Right kidney (tissue), 1 donor: ENCODE measurements at regions not wholly inside any gene's neighbourhood (a gene's known extent, or its start where the extent isn't known, plus 50 kb on each side); places are given as distances from the start of the nearest gene placed in this dataset.
"Not testable (repeated sequence)": the region's sequence is repeated elsewhere in the genome, so short reads cannot be mapped to it uniquely, and the experiment has no call there.

Experiments
- DNase-seq: peaks from one replicate; pipeline ENCODE4 v3.0.0-alpha.2; 2016

- no peak for DNase-seq
These were observed 739.8 kb upstream of the AUTS2 start for GRCh38 chr7:68858497-68858896.

- DNase-seq = no peak
These were observed 737.1 kb upstream of the AUTS2 start for GRCh38 chr7:68861171-68861570.

GRCh38 chr7:68862261-68862660 is 736.0 kb upstream of the AUTS2 start:
- DNase-seq = no peak

- no peak for DNase-seq
These were observed 735.5 kb upstream of the AUTS2 start for GRCh38 chr7:68862736-68863135.

GRCh38 chr7:68865351-68866199 is 732.7 kb upstream of the AUTS2 start:
- DNase-seq = no peak

GRCh38 chr7:68866200-68866570 is 732.1 kb upstream of the AUTS2 start:
- DNase-seq = no peak

- not testable (repeated sequence) for DNase-seq
These were observed 731.6 kb upstream of the AUTS2 start for GRCh38 chr7:68866721-68867120.

- DNase-seq = no peak
These were observed 729.3 kb upstream of the AUTS2 start for GRCh38 chr7:68868978-68869377.

- no peak for DNase-seq
These were observed 724.7 kb upstream of the AUTS2 start for GRCh38 chr7:68873616-68874015.

GRCh38 chr7:68875857-68876256 is 722.4 kb upstream of the AUTS2 start:
- no peak for DNase-seq

- not testable (repeated sequence) for DNase-seq
These were observed 711.2 kb upstream of the AUTS2 start for GRCh38 chr7:68887116-68887515.

GRCh38 chr7:68888971-68889385 is 709.3 kb upstream of the AUTS2 start:
- DNase-seq = no peak

- no peak for DNase-seq
These were observed 706.0 kb upstream of the AUTS2 start for GRCh38 chr7:68892236-68892635.

GRCh38 chr7:68893411-68893810 is 704.9 kb upstream of the AUTS2 start:
- DNase-seq = no peak

GRCh38 chr7:68899156-68899555 is 699.1 kb upstream of the AUTS2 start:
- not testable (repeated sequence) for DNase-seq

GRCh38 chr7:68900096-68900495 is 698.2 kb upstream of the AUTS2 start:
- DNase-seq = no peak

GRCh38 chr7:68904630-68905029 is 693.6 kb upstream of the AUTS2 start:
- no peak for DNase-seq

- DNase-seq = no peak
These were observed 686.5 kb upstream of the AUTS2 start for GRCh38 chr7:68911754-68912153.

GRCh38 chr7:68914006-68914405 is 684.3 kb upstream of the AUTS2 start:
- no peak for DNase-seq

GRCh38 chr7:68917041-68917651 is 681.1 kb upstream of the AUTS2 start:
- DNase-seq = no peak

- no peak for DNase-seq
These were observed 679.7 kb upstream of the AUTS2 start for GRCh38 chr7:68918621-68919020.

GRCh38 chr7:68922850-68923249 is 675.4 kb upstream of the AUTS2 start:
- no peak for DNase-seq

GRCh38 chr7:68925241-68925640 is 673.0 kb upstream of the AUTS2 start:
- no peak for DNase-seq

- DNase-seq = no peak
These were observed 668.5 kb upstream of the AUTS2 start for GRCh38 chr7:68929781-68930261.
